Esophagus squamous epithelium (tissue), 5 donors: ENCODE measurements at regions not wholly inside any gene's neighbourhood (a gene's known extent, or its start where the extent isn't known, plus 50 kb on each side); places are given as distances from the start of the nearest gene placed in this dataset.

Source experiments
- DNase-seq: peaks from one replicate; lab custom pipeline; 2025; lab: John Stamatoyannopoulos, UW
- H3K27ac ChIP-seq, 4 donors: fragments of 200-600 bp; sonication (generic); one replicate each; pipeline ENCODE4 v1.5.1; 2016 to 2019; ENCODE audit warnings: mild to moderate bottlenecking in 1 of 4
- H3K27me3 ChIP-seq, 4 donors: fragments of 200-600 bp; sonication (generic); 1 replicate in 3 of 4; 2 replicates in 1 of 4; pipeline versions ENCODE4 v1.5.1 to v1.6.0; 2017 to 2021; ENCODE audit warnings: antibody characterized with exemption in 1 of 4
- H3K36me3 ChIP-seq, 3 donors: fragments of 200-600 bp; sonication (generic); one replicate each; pipeline ENCODE4 v1.5.1; 2016 to 2019
- H3K4me1 ChIP-seq, 3 donors: fragments of 200-600 bp; sonication (generic); one replicate each; pipeline ENCODE4 v1.5.1; 2017 to 2019
- H3K4me3 ChIP-seq, 4 donors: fragments of 200-600 bp; sonication (generic); 1 replicate in 3 of 4; 2 replicates in 1 of 4; pipeline ENCODE4 v1.5.1; 2016 to 2019; ENCODE audit warnings: mild to moderate bottlenecking in 2 of 4, moderate library complexity in 1 of 4
- H3K9me3 ChIP-seq, 3 donors: fragments of 200-600 bp; sonication (generic); one replicate each; pipeline ENCODE4 v1.5.1; 2016 to 2019
- CTCF ChIP-seq, 6 experiments: fragments of 450-650 bp in 4 of 6; fragments of 200-600 bp in 2 of 6; sonication (generic) in 2 of 6; IDR thresholded peaks; one replicate each; pipeline ENCODE4 v1.5.1; 2016 to 2019; ENCODE audit warnings: antibody characterized with exemption in 6 of 6, mild to moderate bottlenecking in 4 of 6, moderate library complexity in 4 of 6
- POLR2A ChIP-seq, 4 donors: fragments of 450-650 bp; IDR thresholded peaks; one replicate each; pipeline ENCODE4 v1.6.1; 2017; ENCODE audit warnings: antibody characterized with exemption in 4 of 4, mild to moderate bottlenecking in 4 of 4, moderate library complexity in 3 of 4
- WGBS, 2 donors: methylation state at CpG; one replicate each; pipeline ENCODE4 v1.1.5; 2018; 5-methylcytosine and 5-hydroxymethylcytosine counted together
- intact Hi-C: fragments of 100-400 bp; cut with DNase I; formaldehyde crosslinking; loops from one replicate; pipeline ENCODE4 v1.15.0; 2022
- donor health status: DM: yes; HTN: yes; CAD: no.

GRCh38 chr13:33489563-33489962, 204.0 kb upstream of the STARD13 start:
- 86 to 92% methylated on average over 4 of the region's 4 CpGs for WGBS, 2 donors
- Histone ChIP-seq H3K36me3 (no peaks in the 10 kb centered on the region), H3K27ac (no peak overlapping the region), H3K9me3 (peaks cover 0 to 5% (median 0%) of the 10 kb centered on the region in 3 donors), H3K4me3 (no peak overlapping the region), H3K27me3 (no peaks in the 10 kb centered on the region), H3K4me1 (peaks cover 0 to 7% (median 0%) of the 10 kb centered on the region in 3 donors)
- no peak for TF ChIP-seq CTCF (IDR thresholded peaks at IDR 0.05)
- no peak for TF ChIP-seq POLR2A (IDR thresholded peaks at IDR 0.05)
- intact Hi-C loops: no loop called here
- DNase-seq: no peak

GRCh38 chr13:33490461-33491327, 205.1 kb upstream of the STARD13 start:
- no peak for DNase-seq
- no peak for TF ChIP-seq POLR2A (IDR thresholded peaks at IDR 0.05)
- TF ChIP-seq CTCF (IDR thresholded peaks at IDR 0.05): no peak

GRCh38 chr13:33493672-33494365, 208.3 kb upstream of the STARD13 start:
- Histone ChIP-seq H3K9me3 (no peaks in the 10 kb centered on the region), H3K4me3 (no peak overlapping the region), H3K27ac (peak overlapping the region in 1 of 4 donors; percentile 31), H3K4me1 (peaks cover 0 to 16% (median 0%) of the 10 kb centered on the region in 3 donors), H3K27me3 (no peaks in the 10 kb centered on the region), H3K36me3 (no peaks in the 10 kb centered on the region)
- DNase-seq: no peak
- intact Hi-C loops: no loop called here
- TF ChIP-seq CTCF (IDR thresholded peaks at IDR 0.05): no peak
- TF ChIP-seq POLR2A (IDR thresholded peaks at IDR 0.05): no peak
- 74 to 77% methylated on average over 6 of the region's 6 CpGs for WGBS, 2 donors

More at GRCh38 chr13:33490461-33491327, 205.1 kb upstream of the STARD13 start:
- WGBS, 2 donors: 73 to 83% methylated on average over 13 to 14 of the region's 17 CpGs
- H3K4me1 ChIP-seq: peaks cover 0 to 16% (median 0%) of the 10 kb centered on the region in 3 donors
- intact Hi-C loops: no loop called here
- no peaks in the 10 kb centered on the region for H3K36me3 ChIP-seq
- H3K4me3 ChIP-seq: no peak overlapping the region
- H3K27me3 ChIP-seq: no peaks in the 10 kb centered on the region
- no peaks in the 10 kb centered on the region for H3K9me3 ChIP-seq
- peak overlapping the region in 2 of 4 donors; percentile 3 to 18 for H3K27ac ChIP-seq

- Histone ChIP-seq H3K27ac (peak overlapping the region in 3 of 4 donors; percentile 7 to 31 (median 30)), H3K9me3 (no peaks in the 10 kb centered on the region), H3K36me3 (no peaks in the 10 kb centered on the region), H3K4me1 (peaks cover 0 to 16% (median 0%) of the 10 kb centered on the region in 3 donors), H3K27me3 (no peaks in the 10 kb centered on the region), H3K4me3 (no peak overlapping the region)
- intact Hi-C loops: no loop called here
- TF ChIP-seq CTCF (IDR thresholded peaks at IDR 0.05): no peak
- TF ChIP-seq POLR2A (IDR thresholded peaks at IDR 0.05): no peak
- WGBS, 2 donors: 62 to 76% methylated on average over 4 of the region's 4 CpGs
- no peak for DNase-seq
Measured at GRCh38 chr13:33494596-33495204, 209.1 kb upstream of the STARD13 start.
